ENCODE measurements at regions not wholly inside any gene's neighbourhood (a gene's known extent, or its start where the extent isn't known, plus 50 kb on each side); places are given as distances from the start of the nearest gene placed in this dataset.

GRCh38 chr5:8446179-8446578, 577.2 kb downstream of the MTRR start:
- Histone ChIP-seq H3K9me3 (ENCODE audit: control insufficient read depth in 1 of 2, insufficient read depth in 1 of 2, low read length in 2 of 2) (no peaks in the 10 kb centered on the region), H3K27me3 (ENCODE audit: control insufficient read depth in 1 of 2, insufficient read depth in 2 of 2, low read length in 2 of 2) (no peaks in the 10 kb centered on the region), H3K4me1 (ENCODE audit: insufficient read depth, low read length) (no peaks in the 10 kb centered on the region), H3K4me3 (ENCODE audit: low read length) (no peak overlapping the region), H3K27ac (ENCODE audit: low read depth in 1 of 2, low read length in 2 of 2) (no peak overlapping the region), H3K36me3 (ENCODE audit: insufficient read depth, low read length) (no peaks in the 10 kb centered on the region)
- Mint-ChIP-seq H3K4me3 (no peak overlapping the region), H3K9me3 (no peaks in the 10 kb centered on the region), H3K36me3 (ENCODE audit: low read depth) (peaks cover 23% of the 10 kb centered on the region), H3K4me1 (ENCODE audit: low read depth) (no peaks in the 10 kb centered on the region), H3K27ac (no peak overlapping the region), H3K27me3 (no peaks in the 10 kb centered on the region)
- CTCF ChIA-PET = no interaction called here
- intact Hi-C loops (cut with DNase I, micrococcal nuclease) = no loop called here
- ATAC-seq (ENCODE audit: poor library complexity) (no peak), DNase-seq (no peak)
- POLR2A ChIA-PET = no interaction called here
- no peak for TF ChIP-seq CTCF (IDR thresholded peaks at IDR 0.05)

GRCh38 chr5:8456846-8457186, 587.9 kb downstream of the MTRR start:
- H3K4me3 Mint-ChIP-seq = peak overlapping the region; percentile 91
- ATAC-seq (ENCODE audit: poor library complexity) = no peak
- Histone ChIP-seq H3K36me3 (ENCODE audit: insufficient read depth, low read length) (no peaks in the 10 kb centered on the region), H3K27me3 (ENCODE audit: control insufficient read depth in 1 of 2, insufficient read depth in 2 of 2, low read length in 2 of 2) (no peaks in the 10 kb centered on the region), H3K9me3 (ENCODE audit: control insufficient read depth in 1 of 2, insufficient read depth in 1 of 2, low read length in 2 of 2) (peaks cover 0 to 15% of the 10 kb centered on the region in 2 experiments), H3K4me3 (ENCODE audit: low read length) (peak overlapping the region; percentile 65), H3K4me1 (ENCODE audit: insufficient read depth, low read length) (peaks cover 2% of the 10 kb centered on the region), H3K27ac (ENCODE audit: low read depth in 1 of 2, low read length in 2 of 2) (no peak overlapping the region)
- peak overlapping the region; percentile 55 for H3K27ac Mint-ChIP-seq
- H3K4me1 Mint-ChIP-seq (ENCODE audit: low read depth) = peaks cover 38% of the 10 kb centered on the region
- no peaks in the 10 kb centered on the region for H3K27me3 Mint-ChIP-seq
- intact Hi-C loops (cut with DNase I, micrococcal nuclease) = loop anchor here in 1 of 2 experiments (10.0 kb wide), 1 partner anchor 602 kb away; the partner anchor contains the start of gene CFAP90
- H3K36me3 Mint-ChIP-seq (ENCODE audit: low read depth) = peaks cover 19% of the 10 kb centered on the region
- POLR2A ChIA-PET = interaction anchor here (1.5 kb wide), 1 partner anchor 588 kb away, joined by 4 read pairs; the partner anchor contains the start of genes FASTKD3 and MTRR
- TF ChIP-seq CTCF (IDR thresholded peaks at IDR 0.05) = no peak
- CTCF ChIA-PET = no interaction called here
- no peak for DNase-seq
- no peaks in the 10 kb centered on the region for H3K9me3 Mint-ChIP-seq

GRCh38 chr5:8457187-8458037, 588.5 kb downstream of the MTRR start:
- H3K4me3 ChIP-seq (ENCODE audit: low read length) = peak overlapping the region; percentile 65
- TF ChIP-seq CTCF (IDR thresholded peaks at IDR 0.05) = no peak
- no peaks in the 10 kb centered on the region for H3K27me3 Mint-ChIP-seq
- peak; percentile 71 to 93 (median 81) for DNase-seq
- peak overlapping the region; percentile 91 for H3K4me3 Mint-ChIP-seq
- H3K4me1 Mint-ChIP-seq (ENCODE audit: low read depth) = peaks cover 38% of the 10 kb centered on the region
- H3K27ac ChIP-seq (ENCODE audit: low read depth in 1 of 2, low read length in 2 of 2) = peak overlapping the region in 1 of 2 donors; percentile 7
- H3K9me3 Mint-ChIP-seq = no peaks in the 10 kb centered on the region
- ChIA-PET POLR2A (interaction anchor here (1.5 kb wide), 1 partner anchor 589 kb away, joined by 4 read pairs; the partner anchor contains the start of genes FASTKD3 and MTRR), CTCF (no interaction called here)
- intact Hi-C loops (cut with DNase I, micrococcal nuclease) = loop anchor here in 1 of 2 experiments (10.0 kb wide), 1 partner anchor 603 kb away; the partner anchor contains the start of gene CFAP90
- H3K4me1 ChIP-seq (ENCODE audit: insufficient read depth, low read length) = peaks cover 2% of the 10 kb centered on the region
- H3K27ac Mint-ChIP-seq = peak overlapping the region; percentile 55
- H3K9me3 ChIP-seq (ENCODE audit: control insufficient read depth in 1 of 2, insufficient read depth in 1 of 2, low read length in 2 of 2) = peaks cover 0 to 15% of the 10 kb centered on the region in 2 experiments
- H3K27me3 ChIP-seq (ENCODE audit: control insufficient read depth in 1 of 2, insufficient read depth in 2 of 2, low read length in 2 of 2) = no peaks in the 10 kb centered on the region
- H3K36me3 ChIP-seq (ENCODE audit: insufficient read depth, low read length) = no peaks in the 10 kb centered on the region
- ATAC-seq (ENCODE audit: poor library complexity) = peak; percentile 95
- peaks cover 24% of the 10 kb centered on the region for H3K36me3 Mint-ChIP-seq (ENCODE audit: low read depth)
